Astrocyte (in vitro differentiated cells and primary cell): ENCODE measurements at regions not wholly inside any gene's neighbourhood (a gene's known extent, or its start where the extent isn't known, plus 50 kb on each side); places are given as distances from the start of the nearest gene placed in this dataset.

Experiments used
- DNase-seq: peaks from one replicate; pipeline ENCODE4 v3.0.0-alpha.2; 2010; ENCODE audit warnings: low read depth
- FAIRE-seq: peaks from 2 replicates; lab custom pipeline; 2011; peaks lifted over from hg19 to GRCh38; lab: Jason Lieb, UNC
- H2AFZ ChIP-seq: 2 replicates; pipeline ENCODE4 v1.6.0; 2012; ENCODE audit warnings: low read depth, low read length, inconsistent platforms
- H3K27ac ChIP-seq: 2 replicates; pipeline ENCODE4 v1.5.1; 2011; ENCODE audit warnings: low read depth, low read length, inconsistent platforms
- H3K27me3 ChIP-seq: 2 replicates; pipeline ENCODE4 v1.6.0; 2011; ENCODE audit warnings: low read length, inconsistent platforms; ENCODE audit not compliant: insufficient read depth
- H3K36me3 ChIP-seq: 2 replicates; pipeline ENCODE4 v1.5.1; 2011; ENCODE audit warnings: low read length, inconsistent platforms; ENCODE audit not compliant: insufficient read depth
- H3K4me1 ChIP-seq: 2 replicates; pipeline ENCODE4 v1.5.1; 2011; ENCODE audit warnings: low read length, inconsistent platforms; ENCODE audit not compliant: insufficient read depth
- H3K4me2 ChIP-seq: 2 replicates; pipeline ENCODE4 v1.6.0; 2012; ENCODE audit warnings: low read length, inconsistent platforms
- H3K4me3 ChIP-seq: 2 replicates; pipeline ENCODE4 v1.5.1; 2011; ENCODE audit warnings: low read depth, mild to moderate bottlenecking, low read length, inconsistent platforms; ENCODE audit not compliant: insufficient read depth
- H3K79me2 ChIP-seq: 2 replicates; pipeline ENCODE4 v1.6.0; 2012; ENCODE audit warnings: mild to moderate bottlenecking, low read length, inconsistent platforms; ENCODE audit not compliant: insufficient read depth
- H3K9ac ChIP-seq: 2 replicates; pipeline ENCODE4 v1.6.0; 2012; ENCODE audit warnings: mild to moderate bottlenecking, low read length, inconsistent platforms
- H3K9me3 ChIP-seq: 2 replicates; pipeline ENCODE4 v1.5.1; 2012; ENCODE audit warnings: low read depth, mild to moderate bottlenecking, low read length, inconsistent platforms; ENCODE audit not compliant: insufficient read depth
- H4K20me1 ChIP-seq: 2 replicates; pipeline ENCODE4 v1.6.0; 2012; ENCODE audit warnings: low read length, inconsistent platforms; ENCODE audit not compliant: insufficient read depth
- H3K27ac Mint-ChIP-seq: one replicate; pipeline ENCODE4 v1.8.0; 2021; ENCODE audit warnings: mild to moderate bottlenecking, mixed read lengths; ENCODE audit not compliant: unreplicated experiment
- H3K27me3 Mint-ChIP-seq: one replicate; pipeline ENCODE4 v1.8.0; 2021; ENCODE audit warnings: low read depth, mixed read lengths; ENCODE audit not compliant: unreplicated experiment
- H3K36me3 Mint-ChIP-seq: one replicate; pipeline ENCODE4 v1.8.0; 2021; ENCODE audit warnings: low read depth, mixed read lengths; ENCODE audit not compliant: unreplicated experiment
- H3K4me1 Mint-ChIP-seq: one replicate; pipeline ENCODE4 v1.8.0; 2021; ENCODE audit warnings: low read depth, mixed read lengths; ENCODE audit not compliant: unreplicated experiment
- H3K4me3 Mint-ChIP-seq: one replicate; pipeline ENCODE4 v1.8.0; 2021; ENCODE audit warnings: mild to moderate bottlenecking, moderate library complexity, mixed read lengths; ENCODE audit not compliant: unreplicated experiment
- H3K9me3 Mint-ChIP-seq: one replicate; pipeline ENCODE4 v1.8.0; 2021; ENCODE audit warnings: mild to moderate bottlenecking, mixed read lengths; ENCODE audit not compliant: unreplicated experiment
- EZH2 ChIP-seq: IDR thresholded peaks from 2 replicates; pipeline ENCODE4 v1.6.1; 2012; ENCODE audit warnings: mild to moderate bottlenecking, low read length, inconsistent platforms; ENCODE audit not compliant: insufficient read depth
- TF ChIP-seq, protein P1 (sequence below): IDR thresholded peaks from 2 replicates; pipeline ENCODE4 v1.5.1; 2011; ENCODE audit warnings: low read depth, mild to moderate bottlenecking, inconsistent platforms, low read length, moderate library complexity; ENCODE audit not compliant: insufficient read depth

DNA sequence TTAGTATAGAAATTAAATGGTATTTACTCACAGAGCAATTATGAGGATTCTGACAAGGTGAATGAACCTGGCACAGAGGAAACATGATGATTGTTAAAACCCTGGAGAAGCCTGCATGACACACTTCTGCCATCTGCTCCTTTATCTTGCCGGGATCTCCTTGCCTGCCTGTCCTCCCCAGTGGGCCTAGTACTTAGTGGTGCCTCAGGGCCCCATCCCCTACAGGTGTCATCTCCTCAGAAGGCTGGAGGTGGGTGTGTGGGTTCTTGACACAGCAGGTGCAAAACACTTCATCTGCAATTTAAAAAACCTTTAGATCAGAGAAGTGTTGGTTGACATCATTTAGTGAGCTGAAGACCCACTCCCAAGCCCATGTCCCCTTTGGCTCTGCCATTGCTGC is 261.2 kb downstream of the ADRA2A start:
- no peaks in the 10 kb centered on the region for H3K27me3 Mint-ChIP-seq
- H3K4me3 ChIP-seq = no peak overlapping the region
- no peak for FAIRE-seq

DNA sequence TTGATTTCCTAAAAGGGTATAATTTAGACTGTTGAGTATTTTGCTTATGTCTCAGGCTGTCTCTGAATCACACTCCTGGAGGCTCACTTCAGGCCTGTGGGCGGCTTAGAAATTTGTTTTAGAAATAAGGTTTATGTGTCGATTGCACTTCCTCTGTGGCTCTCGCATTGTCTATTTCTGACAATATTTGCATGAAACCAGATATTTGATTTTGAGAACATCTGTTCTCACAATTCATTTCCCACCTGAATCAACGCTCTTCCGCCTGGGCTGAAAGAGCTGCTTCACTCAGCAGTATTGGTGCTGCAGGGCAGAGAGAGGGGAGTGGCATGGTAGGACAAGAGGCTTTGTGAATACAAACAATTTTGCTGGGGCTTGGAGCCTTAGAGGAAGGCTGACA is 262.0 kb downstream of the ADRA2A start:
- H3K4me1 ChIP-seq = no peaks in the 10 kb centered on the region
- H3K27me3 Mint-ChIP-seq = no peaks in the 10 kb centered on the region
- H3K27ac ChIP-seq = no peak overlapping the region
- no peaks in the 10 kb centered on the region for H3K4me1 Mint-ChIP-seq
- no peak overlapping the region for H3K4me2 ChIP-seq
- H3K27ac Mint-ChIP-seq = no peak overlapping the region
- H3K9me3 ChIP-seq = no peaks in the 10 kb centered on the region
- peaks cover 19% of the 10 kb centered on the region for H3K9me3 Mint-ChIP-seq
- FAIRE-seq (no peak), DNase-seq (no peak)
- H3K36me3 ChIP-seq = no peaks in the 10 kb centered on the region
- no peak overlapping the region for H2AFZ ChIP-seq
- H3K9ac ChIP-seq = no peak overlapping the region
- no peak for TF ChIP-seq EZH2
- TF ChIP-seq, protein P1, sequence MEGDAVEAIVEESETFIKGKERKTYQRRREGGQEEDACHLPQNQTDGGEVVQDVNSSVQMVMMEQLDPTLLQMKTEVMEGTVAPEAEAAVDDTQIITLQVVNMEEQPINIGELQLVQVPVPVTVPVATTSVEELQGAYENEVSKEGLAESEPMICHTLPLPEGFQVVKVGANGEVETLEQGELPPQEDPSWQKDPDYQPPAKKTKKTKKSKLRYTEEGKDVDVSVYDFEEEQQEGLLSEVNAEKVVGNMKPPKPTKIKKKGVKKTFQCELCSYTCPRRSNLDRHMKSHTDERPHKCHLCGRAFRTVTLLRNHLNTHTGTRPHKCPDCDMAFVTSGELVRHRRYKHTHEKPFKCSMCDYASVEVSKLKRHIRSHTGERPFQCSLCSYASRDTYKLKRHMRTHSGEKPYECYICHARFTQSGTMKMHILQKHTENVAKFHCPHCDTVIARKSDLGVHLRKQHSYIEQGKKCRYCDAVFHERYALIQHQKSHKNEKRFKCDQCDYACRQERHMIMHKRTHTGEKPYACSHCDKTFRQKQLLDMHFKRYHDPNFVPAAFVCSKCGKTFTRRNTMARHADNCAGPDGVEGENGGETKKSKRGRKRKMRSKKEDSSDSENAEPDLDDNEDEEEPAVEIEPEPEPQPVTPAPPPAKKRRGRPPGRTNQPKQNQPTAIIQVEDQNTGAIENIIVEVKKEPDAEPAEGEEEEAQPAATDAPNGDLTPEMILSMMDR = no peak
- H3K27me3 ChIP-seq = no peaks in the 10 kb centered on the region
- H3K4me3 ChIP-seq = no peak overlapping the region
- no peaks in the 10 kb centered on the region for H3K36me3 Mint-ChIP-seq
- H3K79me2 ChIP-seq = no peaks in the 10 kb centered on the region
- no peak overlapping the region for H3K4me3 Mint-ChIP-seq
- no peaks in the 10 kb centered on the region for H4K20me1 ChIP-seq

More for the DNA sequence above, 261.2 kb downstream of the ADRA2A start:
- DNase-seq = no peak
- Mint-ChIP-seq H3K4me1 (no peaks in the 10 kb centered on the region), H3K9me3 (peaks cover 19% of the 10 kb centered on the region), H3K36me3 (no peaks in the 10 kb centered on the region), H3K4me3 (no peak overlapping the region), H3K27ac (no peak overlapping the region)
- peaks cover 4% of the 10 kb centered on the region for H3K9me3 ChIP-seq
- no peaks in the 10 kb centered on the region for H3K79me2 ChIP-seq
- H4K20me1 ChIP-seq = no peaks in the 10 kb centered on the region
- no peak for TF ChIP-seq EZH2
- TF ChIP-seq, protein P1 = no peak
- no peak overlapping the region for H3K4me2 ChIP-seq
- no peaks in the 10 kb centered on the region for H3K36me3 ChIP-seq
- no peaks in the 10 kb centered on the region for H3K4me1 ChIP-seq
- H3K27me3 ChIP-seq = no peaks in the 10 kb centered on the region
- no peak overlapping the region for H3K27ac ChIP-seq
- H3K9ac ChIP-seq = no peak overlapping the region
- no peak overlapping the region for H2AFZ ChIP-seq

DNA sequence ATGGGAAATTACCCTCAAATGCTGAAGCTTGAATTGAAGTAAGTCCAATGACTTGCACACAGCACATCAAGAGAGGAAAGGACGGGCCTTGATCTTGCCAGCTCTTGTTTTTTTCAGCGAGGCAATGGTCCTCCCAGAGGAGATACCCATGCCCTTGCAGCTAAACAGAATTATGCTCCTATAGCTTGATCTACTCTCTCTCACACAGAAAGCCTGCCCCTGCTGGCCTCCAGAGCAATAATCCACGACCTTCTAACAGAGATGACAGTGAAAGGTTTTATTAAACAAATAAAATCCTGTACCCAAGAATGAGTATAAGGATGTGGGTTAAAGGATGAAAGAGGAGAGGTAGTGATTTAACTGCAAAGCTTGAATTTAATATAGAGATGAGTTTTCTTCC is 268.0 kb downstream of the ADRA2A start:
- H3K4me2 ChIP-seq = no peak overlapping the region
- H3K36me3 Mint-ChIP-seq = no peaks in the 10 kb centered on the region
- H3K27ac ChIP-seq = no peak overlapping the region
- DNase-seq (no peak), FAIRE-seq (no peak)
- no peaks in the 10 kb centered on the region for H3K79me2 ChIP-seq
- no peaks in the 10 kb centered on the region for H4K20me1 ChIP-seq
- no peaks in the 10 kb centered on the region for H3K4me1 Mint-ChIP-seq
- peaks cover 3% of the 10 kb centered on the region for H3K27me3 Mint-ChIP-seq
- no peak overlapping the region for H3K27ac Mint-ChIP-seq
- H3K4me1 ChIP-seq = no peaks in the 10 kb centered on the region
- no peaks in the 10 kb centered on the region for H3K27me3 ChIP-seq
- no peak overlapping the region for H2AFZ ChIP-seq
- no peaks in the 10 kb centered on the region for H3K36me3 ChIP-seq
- no peaks in the 10 kb centered on the region for H3K9me3 ChIP-seq
- H3K9me3 Mint-ChIP-seq = peaks cover 13% of the 10 kb centered on the region
- no peak overlapping the region for H3K4me3 ChIP-seq
- TF ChIP-seq, protein P1 = peak; percentile 7
- no peak for TF ChIP-seq EZH2
- H3K4me3 Mint-ChIP-seq = no peak overlapping the region
- no peak overlapping the region for H3K9ac ChIP-seq
